ENCODE measurements at regions not wholly inside any gene's neighbourhood (a gene's known extent, or its start where the extent isn't known, plus 50 kb on each side); places are given as distances from the start of the nearest gene placed in this dataset.

DNA sequence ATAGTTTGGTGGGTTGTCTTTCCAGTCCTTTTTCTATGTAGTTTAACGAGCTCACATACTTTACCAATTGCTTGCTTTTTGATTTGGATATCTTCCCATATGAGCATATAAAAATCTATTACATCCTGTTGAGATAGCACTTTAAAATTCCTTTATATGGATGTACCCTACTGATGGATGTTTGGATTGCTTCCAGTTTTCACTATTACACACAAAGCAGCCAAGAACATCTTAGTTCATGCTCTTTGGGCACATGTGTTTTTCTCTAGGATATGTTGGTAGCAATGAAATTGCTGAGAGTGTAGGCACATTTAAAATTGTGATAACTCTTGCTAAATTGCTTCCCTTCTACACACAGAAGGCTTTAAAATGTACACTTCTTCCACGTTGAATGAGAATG, 56.1 kb upstream of the NTRK2 start:
- no peak overlapping the region for H3K27ac ChIP-seq (ENCODE audit: low read length)
- Mint-ChIP-seq H3K9me3 (peaks cover 4 to 7% (median 6%) of the 10 kb centered on the region in 3 donors), H3K27me3 (peaks cover 4 to 6% of the 10 kb centered on the region in 2 donors), H3K4me1 (no peaks in the 10 kb centered on the region), H3K4me3 (no peak overlapping the region), H3K27ac (no peak overlapping the region), H3K36me3 (no peaks in the 10 kb centered on the region)
- no peak overlapping the region for H3K4me3 ChIP-seq (ENCODE audit: control insufficient read depth in 1 of 2, extremely low read depth in 1 of 2, low read length in 1 of 2)
- no peaks in the 10 kb centered on the region for H3K36me3 ChIP-seq (ENCODE audit: control insufficient read depth in 2 of 2, extremely low read depth in 1 of 2, insufficient read depth in 1 of 2, low read length in 1 of 2)
- ChIA-PET POLR2A (no interaction called here), CTCF (no interaction called here)
- H3K4me1 ChIP-seq (ENCODE audit: control insufficient read depth in 1 of 2, extremely low read depth in 1 of 2, insufficient read depth in 2 of 2, low read length in 2 of 2), result no peaks in the 10 kb centered on the region
- no peaks in the 10 kb centered on the region for H3K9me3 ChIP-seq
- WGBS (ENCODE audit: insufficient coverage), result no CpG with 5 or more reads among the region's 2 CpGs
- ATAC-seq (replicated peaks in 1 of 4) (no peak), DNase-seq (no peak)
- no peaks in the 10 kb centered on the region for H3K27me3 ChIP-seq (replicated peaks in 1 of 2; ENCODE audit: control insufficient read depth in 2 of 2, extremely low read depth in 1 of 2, insufficient read depth in 2 of 2, low read length in 1 of 2)

DNA sequence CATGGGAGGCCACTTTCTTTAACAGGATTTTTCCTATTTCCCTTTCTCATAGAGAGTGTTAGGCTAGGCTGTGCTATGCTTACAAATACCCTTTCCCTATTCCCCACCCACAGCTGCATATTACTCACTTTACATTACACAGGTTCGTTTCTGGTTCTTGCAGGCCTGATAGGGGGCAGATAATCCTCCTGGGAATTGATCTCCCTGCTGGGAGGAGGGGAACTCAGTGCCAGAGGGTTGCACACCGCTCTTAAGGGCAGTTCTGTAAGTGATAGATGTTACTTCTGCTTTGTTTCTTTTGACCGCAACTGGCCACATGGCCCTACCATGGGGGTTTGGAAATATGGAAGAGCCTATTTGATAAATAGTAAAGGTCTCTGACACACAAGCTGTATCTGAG, 54.0 kb upstream of the NTRK2 start:
- POLR2A ChIA-PET, result no interaction called here
- Mint-ChIP-seq H3K4me3 (no peak overlapping the region), H3K36me3 (no peaks in the 10 kb centered on the region), H3K4me1 (no peaks in the 10 kb centered on the region), H3K9me3 (no peaks in the 10 kb centered on the region), H3K27ac (no peak overlapping the region), H3K27me3 (peaks cover 4 to 6% of the 10 kb centered on the region in 2 donors)
- ATAC-seq (replicated peaks in 1 of 4), result no peak
- H3K4me3 ChIP-seq (ENCODE audit: control insufficient read depth in 1 of 2, extremely low read depth in 1 of 2, low read length in 1 of 2), result no peak overlapping the region
- H3K36me3 ChIP-seq (ENCODE audit: control insufficient read depth in 2 of 2, extremely low read depth in 1 of 2, insufficient read depth in 1 of 2, low read length in 1 of 2), result no peaks in the 10 kb centered on the region
- H3K27ac ChIP-seq (ENCODE audit: low read length), result no peak overlapping the region
- H3K4me1 ChIP-seq (ENCODE audit: control insufficient read depth in 1 of 2, extremely low read depth in 1 of 2, insufficient read depth in 2 of 2, low read length in 2 of 2), result no peaks in the 10 kb centered on the region
- CTCF ChIA-PET, result no interaction called here
- H3K27me3 ChIP-seq (replicated peaks in 1 of 2; ENCODE audit: control insufficient read depth in 2 of 2, extremely low read depth in 1 of 2, insufficient read depth in 2 of 2, low read length in 1 of 2), result no peaks in the 10 kb centered on the region
- 67% methylated on average over 1 of the region's 3 CpGs for WGBS (ENCODE audit: insufficient coverage)
- no peaks in the 10 kb centered on the region for H3K9me3 ChIP-seq
- DNase-seq, result no peak

DNA sequence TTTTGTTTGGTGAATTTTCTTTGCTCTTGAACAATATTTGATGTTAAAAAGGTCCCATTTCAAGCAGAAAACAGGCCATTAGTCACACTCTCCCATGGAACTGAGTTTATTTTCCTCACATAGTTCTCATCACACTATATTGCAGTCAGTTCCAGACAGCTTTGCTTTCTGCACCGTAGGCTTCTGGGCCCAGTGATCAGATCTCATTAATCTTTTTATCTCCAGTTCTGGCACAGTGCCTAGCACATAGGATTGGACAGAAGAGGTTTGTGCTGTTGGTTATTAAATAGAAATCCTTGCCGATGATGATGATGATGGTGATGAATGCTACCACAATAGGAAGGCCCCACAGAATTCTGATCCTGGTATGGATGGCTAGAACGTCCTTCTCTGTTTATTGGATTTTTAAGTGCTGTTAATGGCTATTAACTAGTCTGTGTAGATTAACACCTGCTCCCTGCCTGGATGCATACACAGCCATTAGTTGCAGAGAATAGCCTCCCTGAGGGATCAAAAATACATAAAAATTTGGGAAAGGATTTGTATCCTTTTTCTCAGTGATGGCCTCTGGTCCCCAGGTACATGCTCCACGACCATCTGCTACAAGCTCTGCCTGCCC, 52.0 kb upstream of the NTRK2 start:
- WGBS (ENCODE audit: insufficient coverage), result 100% methylated on average over 1 of the region's 4 CpGs
- no peaks in the 10 kb centered on the region for H3K27me3 ChIP-seq (replicated peaks in 1 of 2; ENCODE audit: control insufficient read depth in 2 of 2, extremely low read depth in 1 of 2, insufficient read depth in 2 of 2, low read length in 1 of 2)
- H3K27me3 Mint-ChIP-seq, result peaks cover 4 to 6% of the 10 kb centered on the region in 2 donors
- CTCF ChIA-PET, result no interaction called here
- no peak overlapping the region for H3K4me3 Mint-ChIP-seq
- POLR2A ChIA-PET, result no interaction called here
- H3K9me3 ChIP-seq, result no peaks in the 10 kb centered on the region
- DNase-seq, result no peak
- no peaks in the 10 kb centered on the region for H3K36me3 ChIP-seq (ENCODE audit: control insufficient read depth in 2 of 2, extremely low read depth in 1 of 2, insufficient read depth in 1 of 2, low read length in 1 of 2)
- no peaks in the 10 kb centered on the region for H3K4me1 Mint-ChIP-seq
- H3K27ac ChIP-seq (ENCODE audit: low read length), result no peak overlapping the region
- no peak overlapping the region for H3K27ac Mint-ChIP-seq
- H3K9me3 Mint-ChIP-seq, result no peaks in the 10 kb centered on the region
- no peak for ATAC-seq (replicated peaks in 1 of 4)
- no peaks in the 10 kb centered on the region for H3K36me3 Mint-ChIP-seq
- no peaks in the 10 kb centered on the region for H3K4me1 ChIP-seq (ENCODE audit: control insufficient read depth in 1 of 2, extremely low read depth in 1 of 2, insufficient read depth in 2 of 2, low read length in 2 of 2)
- H3K4me3 ChIP-seq (ENCODE audit: control insufficient read depth in 1 of 2, extremely low read depth in 1 of 2, low read length in 1 of 2), result no peak overlapping the region
